Gastroesophageal sphincter (tissue), 4 donors: ENCODE measurements at regions not wholly inside any gene's neighbourhood (a gene's known extent, or its start where the extent isn't known, plus 50 kb on each side); places are given as distances from the start of the nearest gene placed in this dataset.

ENCODE experiments used
- ATAC-seq: fragments of 150-250 bp; one replicate; pipeline ENCODE4 v1.9.1; 2016; ENCODE audit warnings: mild to moderate bottlenecking, moderate library complexity
- H3K27ac ChIP-seq, 4 donors: fragments of 200-600 bp; sonication (generic) in 3 of 4; 1 replicate in 3 of 4; 2 replicates in 1 of 4; pipeline ENCODE4 v1.5.1; 2016 to 2019
- H3K27me3 ChIP-seq: fragments of 200-600 bp; sonication (generic); one replicate; pipeline ENCODE4 v1.5.1; 2019
- H3K36me3 ChIP-seq, 2 donors: fragments of 200-600 bp; sonication (generic); one replicate each; pipeline ENCODE4 v1.5.1; 2019; ENCODE audit warnings: control low read depth in 1 of 2
- H3K4me1 ChIP-seq, 3 donors: fragments of 200-600 bp; sonication (generic); 1 replicate in 2 of 3; 2 replicates in 1 of 3; pipeline ENCODE4 v1.5.1; 2016 to 2019; ENCODE audit warnings: control low read depth in 2 of 3
- H3K4me3 ChIP-seq, 2 donors: fragments of 200-600 bp; sonication (generic); one replicate each; pipeline ENCODE4 v1.5.1; 2019; ENCODE audit warnings: mild to moderate bottlenecking in 1 of 2, moderate library complexity in 1 of 2
- H3K9me3 ChIP-seq, 3 donors: fragments of 200-600 bp; sonication (generic); one replicate each; pipeline ENCODE4 v1.5.1; 2017 to 2019; ENCODE audit warnings: control low read depth in 2 of 3
- EP300 ChIP-seq: sonication (generic); formaldehyde crosslinking; IDR thresholded peaks from one replicate; pipeline ENCODE4 v1.6.1; 2017; ENCODE audit warnings: antibody characterized with exemption, mild to moderate bottlenecking
- POLR2A ChIP-seq, 2 donors: fragments of 450-650 bp; IDR thresholded peaks; one replicate each; pipeline ENCODE4 v1.6.1; 2017; ENCODE audit warnings: antibody characterized with exemption in 2 of 2, mild to moderate bottlenecking in 2 of 2, moderate library complexity in 1 of 2
- POLR2AphosphoS5 ChIP-seq: sonication (generic); formaldehyde crosslinking; IDR thresholded peaks from one replicate; pipeline ENCODE4 v1.6.1; 2017; ENCODE audit warnings: antibody characterized with exemption
- WGBS, 2 donors: methylation state at CpG; one replicate each; pipeline ENCODE4 v1.1.5; 2018; ENCODE audit warnings: low coverage in 1 of 2; 5-methylcytosine and 5-hydroxymethylcytosine counted together
- TF ChIP-seq, protein P1 (sequence below), 4 experiments: fragments of 200-600 bp in 2 of 4; fragments of 450-650 bp in 2 of 4; sonication (generic) in 1 of 4; IDR thresholded peaks; one replicate each; pipeline ENCODE4 v1.5.1; 2017 to 2019; ENCODE audit warnings: antibody characterized with exemption in 4 of 4, mild to moderate bottlenecking in 2 of 4, moderate library complexity in 2 of 4

DNA sequence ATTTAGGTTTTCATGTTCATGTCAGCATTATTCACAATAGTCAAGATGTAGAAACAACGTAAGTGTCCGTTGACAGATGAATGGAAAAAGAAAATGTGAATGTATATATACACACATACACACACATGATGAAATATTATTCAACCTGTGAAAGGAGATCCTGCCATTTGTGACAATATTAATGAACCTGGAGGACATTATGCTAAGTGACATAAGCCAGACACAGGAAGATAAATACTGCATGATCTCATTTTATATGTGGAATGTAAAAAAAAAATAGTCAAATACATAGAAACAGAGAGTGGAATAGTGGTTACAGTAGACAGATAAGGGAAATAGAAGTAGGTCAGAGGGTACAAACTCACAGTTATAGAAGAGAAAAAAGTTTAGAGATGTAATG, 651.1 kb upstream of the MKI67 start:
- Histone ChIP-seq H3K27me3 (no peaks in the 10 kb centered on the region), H3K9me3 (peaks cover 0 to 10% (median 0%) of the 10 kb centered on the region in 3 donors), H3K27ac (no peak overlapping the region), H3K4me3 (no peak overlapping the region), H3K4me1 (no peaks in the 10 kb centered on the region), H3K36me3 (no peaks in the 10 kb centered on the region)
- TF ChIP-seq, protein P1, sequence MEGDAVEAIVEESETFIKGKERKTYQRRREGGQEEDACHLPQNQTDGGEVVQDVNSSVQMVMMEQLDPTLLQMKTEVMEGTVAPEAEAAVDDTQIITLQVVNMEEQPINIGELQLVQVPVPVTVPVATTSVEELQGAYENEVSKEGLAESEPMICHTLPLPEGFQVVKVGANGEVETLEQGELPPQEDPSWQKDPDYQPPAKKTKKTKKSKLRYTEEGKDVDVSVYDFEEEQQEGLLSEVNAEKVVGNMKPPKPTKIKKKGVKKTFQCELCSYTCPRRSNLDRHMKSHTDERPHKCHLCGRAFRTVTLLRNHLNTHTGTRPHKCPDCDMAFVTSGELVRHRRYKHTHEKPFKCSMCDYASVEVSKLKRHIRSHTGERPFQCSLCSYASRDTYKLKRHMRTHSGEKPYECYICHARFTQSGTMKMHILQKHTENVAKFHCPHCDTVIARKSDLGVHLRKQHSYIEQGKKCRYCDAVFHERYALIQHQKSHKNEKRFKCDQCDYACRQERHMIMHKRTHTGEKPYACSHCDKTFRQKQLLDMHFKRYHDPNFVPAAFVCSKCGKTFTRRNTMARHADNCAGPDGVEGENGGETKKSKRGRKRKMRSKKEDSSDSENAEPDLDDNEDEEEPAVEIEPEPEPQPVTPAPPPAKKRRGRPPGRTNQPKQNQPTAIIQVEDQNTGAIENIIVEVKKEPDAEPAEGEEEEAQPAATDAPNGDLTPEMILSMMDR (IDR thresholded peaks at IDR 0.05) = no peak
- TF ChIP-seq POLR2A (IDR thresholded peaks at IDR 0.05) = no peak
- TF ChIP-seq POLR2AphosphoS5 = no peak
- TF ChIP-seq EP300 = no peak
- no peak for ATAC-seq
- 46 to 74% methylated on average over 2 of the region's 2 CpGs for WGBS, 2 donors

DNA sequence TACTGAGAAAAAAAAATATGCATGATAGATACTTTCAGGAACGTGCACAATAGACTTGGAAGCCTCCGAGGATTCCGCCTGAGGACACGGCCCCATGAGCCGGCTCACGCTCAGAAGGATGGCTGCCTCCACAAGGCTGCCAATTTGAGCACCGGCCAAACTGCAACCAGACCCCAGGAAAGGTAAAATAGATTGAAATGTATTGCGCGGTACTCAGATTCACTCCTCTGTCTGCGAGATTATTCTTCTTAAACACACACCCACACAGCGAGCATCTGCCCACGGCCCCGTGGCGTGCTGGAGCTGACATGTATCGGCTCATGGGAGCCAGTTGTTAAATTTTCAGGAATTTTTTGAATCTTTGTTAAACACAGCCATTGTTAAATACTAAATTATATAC, 653.2 kb upstream of the MKI67 start:
- Histone ChIP-seq H3K27ac (no peak overlapping the region), H3K9me3 (no peaks in the 10 kb centered on the region), H3K27me3 (no peaks in the 10 kb centered on the region), H3K4me3 (no peak overlapping the region), H3K4me1 (no peaks in the 10 kb centered on the region), H3K36me3 (no peaks in the 10 kb centered on the region)
- whole genome bisulfite sequencing, 2 donors = 45 to 57% methylated on average over 12 to 15 of the region's 15 CpGs
- ATAC-seq = no peak
- TF ChIP-seq EP300 (no peak), POLR2AphosphoS5 (no peak), POLR2A (IDR thresholded peaks at IDR 0.05) (no peak)
- TF ChIP-seq, protein P1 (IDR thresholded peaks at IDR 0.05) = no peak

DNA sequence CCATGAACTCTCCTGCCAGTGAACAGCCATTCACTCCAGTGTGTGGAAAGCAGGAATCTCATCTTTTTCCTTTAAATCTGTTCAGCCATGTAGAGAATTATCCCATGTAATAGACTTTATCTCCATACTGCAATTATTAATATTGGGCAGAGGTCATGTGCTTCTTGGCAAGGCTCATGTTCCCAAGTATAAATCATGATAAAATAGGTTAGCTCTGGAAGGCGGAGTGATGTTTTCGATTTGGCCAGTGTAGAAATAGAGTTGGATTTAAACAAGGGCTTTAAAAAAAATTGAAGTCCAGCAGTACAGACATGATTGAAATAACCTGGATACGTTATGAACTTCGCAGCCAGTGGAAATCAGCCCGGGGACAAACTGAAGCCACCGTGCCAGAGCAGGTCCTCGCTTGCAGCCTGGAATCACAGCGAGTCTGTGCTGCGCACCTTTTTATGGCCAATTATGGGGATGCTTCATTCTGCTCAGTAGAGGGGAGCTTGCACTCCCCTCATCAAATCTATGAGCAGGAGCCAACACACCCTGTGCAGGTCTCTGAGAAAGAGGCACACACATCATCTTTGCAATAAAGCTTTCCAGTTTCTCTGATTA, 654.0 kb upstream of the MKI67 start:
- Histone ChIP-seq H3K27ac (no peak overlapping the region), H3K4me3 (no peak overlapping the region), H3K36me3 (no peaks in the 10 kb centered on the region), H3K9me3 (no peaks in the 10 kb centered on the region), H3K27me3 (no peaks in the 10 kb centered on the region), H3K4me1 (no peaks in the 10 kb centered on the region)
- 47 to 50% methylated on average over 8 to 9 of the region's 9 CpGs for WGBS, 2 donors
- ATAC-seq = no peak
- TF ChIP-seq, protein P1 (IDR thresholded peaks at IDR 0.05) = no peak
- TF ChIP-seq EP300 = no peak
- no peak for TF ChIP-seq POLR2A (IDR thresholded peaks at IDR 0.05)
- no peak for TF ChIP-seq POLR2AphosphoS5

DNA sequence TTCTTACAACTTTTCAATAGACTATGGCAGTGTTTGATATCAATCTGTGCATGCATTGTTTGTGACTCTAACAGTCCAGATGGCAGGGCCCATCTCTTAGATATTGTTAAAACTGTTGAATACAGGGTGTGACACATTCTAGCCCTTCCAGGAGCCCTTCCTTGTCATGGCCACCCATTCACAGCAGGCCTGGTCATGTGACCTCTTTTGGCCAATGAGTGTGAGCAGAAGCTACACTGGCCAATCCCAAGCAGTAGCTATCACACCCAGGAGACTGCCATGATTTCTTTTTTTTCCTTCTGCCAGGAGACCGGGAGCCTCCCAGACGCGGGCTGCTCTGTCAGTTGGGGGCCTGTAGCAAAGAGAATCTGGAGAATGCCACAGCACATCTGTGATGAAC, 655.4 kb upstream of the MKI67 start:
- WGBS, 2 donors = 61 to 100% methylated on average over 2 to 3 of the region's 3 CpGs
- ATAC-seq = no peak
- no peaks in the 10 kb centered on the region for H3K9me3 ChIP-seq

DNA sequence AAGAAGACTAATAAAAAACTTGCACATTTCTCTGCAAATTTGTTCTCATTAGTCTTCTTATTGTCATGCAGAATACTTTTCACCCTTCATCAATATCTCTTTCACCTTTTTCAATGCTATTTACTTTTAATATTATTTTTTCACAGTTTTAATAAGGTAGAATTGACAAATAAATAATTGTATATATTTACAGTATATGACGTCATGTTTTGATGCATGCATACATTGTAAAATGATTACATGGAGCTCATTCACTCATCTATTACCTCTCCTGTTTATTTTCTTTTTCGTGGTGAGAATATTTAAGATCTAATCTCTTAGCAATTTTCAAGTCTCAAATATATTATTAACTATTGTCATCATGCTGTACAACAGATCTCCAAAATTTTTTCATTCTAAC, 658.2 kb upstream of the MKI67 start:
- Histone ChIP-seq H3K4me1 (no peaks in the 10 kb centered on the region), H3K9me3 (no peaks in the 10 kb centered on the region), H3K27ac (no peak overlapping the region), H3K36me3 (no peaks in the 10 kb centered on the region), H3K4me3 (no peak overlapping the region), H3K27me3 (no peaks in the 10 kb centered on the region)
- ATAC-seq = no peak
- no peak for TF ChIP-seq EP300
- TF ChIP-seq, protein P1 (IDR thresholded peaks at IDR 0.05) = no peak
- no peak for TF ChIP-seq POLR2A (IDR thresholded peaks at IDR 0.05)
- no peak for TF ChIP-seq POLR2AphosphoS5
- WGBS, 2 donors = 78 to 80% methylated on average over 2 of the region's 2 CpGs

More for the DNA sequence above, 655.4 kb upstream of the MKI67 start:
- TF ChIP-seq EP300 = no peak
- TF ChIP-seq POLR2A (IDR thresholded peaks at IDR 0.05) = no peak
- no peak for TF ChIP-seq POLR2AphosphoS5
- TF ChIP-seq, protein P1 (IDR thresholded peaks at IDR 0.05) = no peak
- no peaks in the 10 kb centered on the region for H3K4me1 ChIP-seq
- no peak overlapping the region for H3K27ac ChIP-seq
- no peaks in the 10 kb centered on the region for H3K27me3 ChIP-seq
- H3K36me3 ChIP-seq = no peaks in the 10 kb centered on the region
- no peak overlapping the region for H3K4me3 ChIP-seq
